ENCODE measurements at regions not wholly inside any gene's neighbourhood (a gene's known extent, or its start where the extent isn't known, plus 50 kb on each side); places are given as distances from the start of the nearest gene placed in this dataset.

- TF ChIP-seq, protein P1, sequence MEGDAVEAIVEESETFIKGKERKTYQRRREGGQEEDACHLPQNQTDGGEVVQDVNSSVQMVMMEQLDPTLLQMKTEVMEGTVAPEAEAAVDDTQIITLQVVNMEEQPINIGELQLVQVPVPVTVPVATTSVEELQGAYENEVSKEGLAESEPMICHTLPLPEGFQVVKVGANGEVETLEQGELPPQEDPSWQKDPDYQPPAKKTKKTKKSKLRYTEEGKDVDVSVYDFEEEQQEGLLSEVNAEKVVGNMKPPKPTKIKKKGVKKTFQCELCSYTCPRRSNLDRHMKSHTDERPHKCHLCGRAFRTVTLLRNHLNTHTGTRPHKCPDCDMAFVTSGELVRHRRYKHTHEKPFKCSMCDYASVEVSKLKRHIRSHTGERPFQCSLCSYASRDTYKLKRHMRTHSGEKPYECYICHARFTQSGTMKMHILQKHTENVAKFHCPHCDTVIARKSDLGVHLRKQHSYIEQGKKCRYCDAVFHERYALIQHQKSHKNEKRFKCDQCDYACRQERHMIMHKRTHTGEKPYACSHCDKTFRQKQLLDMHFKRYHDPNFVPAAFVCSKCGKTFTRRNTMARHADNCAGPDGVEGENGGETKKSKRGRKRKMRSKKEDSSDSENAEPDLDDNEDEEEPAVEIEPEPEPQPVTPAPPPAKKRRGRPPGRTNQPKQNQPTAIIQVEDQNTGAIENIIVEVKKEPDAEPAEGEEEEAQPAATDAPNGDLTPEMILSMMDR (IDR thresholded peaks at IDR 0.05), result no peak
- TF ChIP-seq POLR2A (IDR thresholded peaks at IDR 0.05), result no peak
- TF ChIP-seq EP300 (IDR thresholded peaks at IDR 0.05), result no peak
Measured at GRCh38 chr3:145620486-145620885, 540.5 kb downstream of the PLOD2 start.

Data from sigmoid colon (tissue), 4 donors.